ENCODE measurements at regions not wholly inside any gene's neighbourhood (a gene's known extent, or its start where the extent isn't known, plus 50 kb on each side); places are given as distances from the start of the nearest gene placed in this dataset.

- CTCF ChIA-PET, result no interaction called here
- DNase-seq, result no peak
- no peaks in the 10 kb centered on the region for H3K27me3 Mint-ChIP-seq (ENCODE audit: unreplicated experiment)
- no TSS peak for BruUV-seq (replicated peaks)
- no peak overlapping the region for H3K27ac Mint-ChIP-seq (ENCODE audit: unreplicated experiment)
- H3K9me3 Mint-ChIP-seq (ENCODE audit: low read depth, unreplicated experiment), result no peaks in the 10 kb centered on the region
- intact Hi-C loops (cut with micrococcal nuclease; ENCODE audit: unreplicated experiment), result no loop called here
- TF ChIP-seq CTCF (IDR thresholded peaks at IDR 0.05; ENCODE audit: unreplicated experiment), result no peak
- H3K4me1 Mint-ChIP-seq (ENCODE audit: low read depth, unreplicated experiment), result no peaks in the 10 kb centered on the region
- H3K4me3 Mint-ChIP-seq (ENCODE audit: low read depth, unreplicated experiment), result no peak overlapping the region
- H3K36me3 Mint-ChIP-seq (ENCODE audit: insufficient read depth, unreplicated experiment), result no peaks in the 10 kb centered on the region
Measured at GRCh38 chr15:31843426-31844055, 186.8 kb upstream of the CHRNA7 start.

- Mint-ChIP-seq H3K4me3 (ENCODE audit: low read depth, unreplicated experiment) (no peak overlapping the region), H3K27ac (ENCODE audit: unreplicated experiment) (no peak overlapping the region), H3K27me3 (ENCODE audit: unreplicated experiment) (no peaks in the 10 kb centered on the region), H3K9me3 (ENCODE audit: low read depth, unreplicated experiment) (peaks cover under 1% of the 10 kb centered on the region), H3K36me3 (ENCODE audit: insufficient read depth, unreplicated experiment) (no peaks in the 10 kb centered on the region), H3K4me1 (ENCODE audit: low read depth, unreplicated experiment) (no peaks in the 10 kb centered on the region)
- intact Hi-C loops (cut with micrococcal nuclease; ENCODE audit: unreplicated experiment), result no loop called here
- TF ChIP-seq CTCF (IDR thresholded peaks at IDR 0.05; ENCODE audit: unreplicated experiment), result no peak
- BruUV-seq (replicated peaks), result no TSS peak
- CTCF ChIA-PET, result no interaction called here
- DNase-seq, result no peak
Measured at GRCh38 chr15:31845791-31846190, 184.5 kb upstream of the CHRNA7 start.

- H3K27me3 Mint-ChIP-seq (ENCODE audit: unreplicated experiment), result no peaks in the 10 kb centered on the region
- BruUV-seq (replicated peaks), result no TSS peak
- no peak overlapping the region for H3K27ac Mint-ChIP-seq (ENCODE audit: unreplicated experiment)
- peaks cover 6% of the 10 kb centered on the region for H3K9me3 Mint-ChIP-seq (ENCODE audit: low read depth, unreplicated experiment)
- no peaks in the 10 kb centered on the region for H3K4me1 Mint-ChIP-seq (ENCODE audit: low read depth, unreplicated experiment)
- intact Hi-C loops (cut with micrococcal nuclease; ENCODE audit: unreplicated experiment), result no loop called here
- H3K4me3 Mint-ChIP-seq (ENCODE audit: low read depth, unreplicated experiment), result no peak overlapping the region
- no peak for TF ChIP-seq CTCF (IDR thresholded peaks at IDR 0.05; ENCODE audit: unreplicated experiment)
- H3K36me3 Mint-ChIP-seq (ENCODE audit: insufficient read depth, unreplicated experiment), result no peaks in the 10 kb centered on the region
- no peak for DNase-seq
- CTCF ChIA-PET, result no interaction called here
Measured at GRCh38 chr15:31847961-31848360, 182.4 kb upstream of the CHRNA7 start.

- intact Hi-C loops (cut with micrococcal nuclease; ENCODE audit: unreplicated experiment), result no loop called here
- CTCF ChIA-PET, result no interaction called here
- DNase-seq, result no peak
- Mint-ChIP-seq H3K27ac (ENCODE audit: unreplicated experiment) (no peak overlapping the region), H3K27me3 (ENCODE audit: unreplicated experiment) (no peaks in the 10 kb centered on the region), H3K9me3 (ENCODE audit: low read depth, unreplicated experiment) (peaks cover 6% of the 10 kb centered on the region), H3K36me3 (ENCODE audit: insufficient read depth, unreplicated experiment) (no peaks in the 10 kb centered on the region), H3K4me3 (ENCODE audit: low read depth, unreplicated experiment) (no peak overlapping the region), H3K4me1 (ENCODE audit: low read depth, unreplicated experiment) (no peaks in the 10 kb centered on the region)
- no peak for TF ChIP-seq CTCF (IDR thresholded peaks at IDR 0.05; ENCODE audit: unreplicated experiment)
- BruUV-seq (replicated peaks), result no TSS peak
Measured at GRCh38 chr15:31848621-31849020, 181.7 kb upstream of the CHRNA7 start.

Measured in Calu3 (cell line).